GM18870 (cell line): ENCODE measurements at regions not wholly inside any gene's neighbourhood (a gene's known extent, or its start where the extent isn't known, plus 50 kb on each side); places are given as distances from the start of the nearest gene placed in this dataset.
"Not testable (repeated sequence)": the region's sequence is repeated elsewhere in the genome, so short reads cannot be mapped to it uniquely, and the experiment has no call there.

Experiments used
- ATAC-seq: cut with Tn5 transposase; IDR thresholded peaks from one replicate; pipeline ENCODE4 v1.9.1; 2021; ENCODE audit warnings: moderate library complexity; ENCODE audit not compliant: unreplicated experiment

DNA sequence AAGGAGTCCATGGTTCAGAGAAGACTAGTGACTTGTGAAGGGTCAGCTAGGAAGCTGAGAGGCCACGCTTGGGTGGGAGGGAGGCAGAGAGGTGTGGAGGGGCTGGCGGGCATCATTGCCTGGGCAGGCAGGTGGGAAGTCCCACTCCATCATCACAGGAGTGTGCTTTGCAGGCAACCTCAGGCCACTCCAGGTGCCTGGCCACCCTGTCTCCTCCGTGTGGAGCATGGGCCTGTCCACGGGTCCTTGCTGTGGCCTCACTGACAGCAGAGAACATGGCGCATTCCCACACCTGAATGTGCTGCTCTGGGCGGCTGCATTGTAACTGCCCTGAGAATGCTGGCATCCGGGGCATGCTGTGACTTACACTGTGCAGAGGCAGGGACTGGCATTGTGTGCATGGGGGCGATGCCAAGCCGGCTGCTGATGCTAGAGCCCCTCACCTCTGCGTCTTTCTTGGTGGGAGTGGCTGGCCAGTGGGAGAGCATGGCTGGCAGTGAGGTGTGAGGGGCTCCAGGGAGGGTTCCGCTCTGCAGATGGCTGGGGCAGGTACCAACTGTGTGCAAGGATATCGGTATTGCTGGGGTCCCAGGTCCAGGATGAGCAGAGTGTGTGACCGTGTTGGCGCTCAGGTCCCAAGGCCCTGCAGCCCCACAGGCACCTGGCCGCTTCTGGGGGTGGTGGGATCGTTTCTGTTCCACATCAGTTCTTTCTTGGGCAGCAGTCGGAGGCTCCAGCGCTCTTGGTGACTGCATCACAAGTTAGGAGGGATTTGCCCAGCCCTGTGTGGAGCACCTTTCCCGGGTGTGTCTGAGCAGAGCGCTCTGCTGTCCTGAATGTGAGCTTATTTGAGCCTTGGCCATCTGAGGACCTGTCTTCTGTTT lies 94.8 kb downstream of the NPIPB11 start:
- no peak for ATAC-seq

DNA sequence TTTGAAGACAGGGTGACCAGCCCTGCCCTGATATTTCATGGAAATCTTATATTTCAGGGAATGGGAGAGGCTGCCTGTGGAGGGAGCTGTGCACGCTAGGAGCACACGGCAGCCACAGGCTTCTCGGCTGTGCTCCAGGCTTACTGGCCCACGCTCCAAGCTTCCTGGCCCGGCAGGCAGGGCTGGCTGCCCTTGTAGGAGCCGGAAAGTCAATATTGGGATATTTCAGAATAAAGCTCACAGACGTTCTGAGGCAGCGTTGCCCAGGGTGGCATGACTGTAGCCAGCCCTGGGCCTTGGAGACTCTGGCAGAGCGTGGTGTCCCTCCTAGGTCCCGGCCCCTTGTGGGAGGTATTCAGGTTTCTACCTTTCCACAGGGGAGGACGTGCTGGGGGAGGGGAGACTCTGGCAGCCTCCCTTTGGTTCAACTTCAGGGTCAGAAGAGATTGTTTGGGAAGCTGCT lies 95.6 kb downstream of the NPIPB11 start:
- no peak for ATAC-seq

DNA sequence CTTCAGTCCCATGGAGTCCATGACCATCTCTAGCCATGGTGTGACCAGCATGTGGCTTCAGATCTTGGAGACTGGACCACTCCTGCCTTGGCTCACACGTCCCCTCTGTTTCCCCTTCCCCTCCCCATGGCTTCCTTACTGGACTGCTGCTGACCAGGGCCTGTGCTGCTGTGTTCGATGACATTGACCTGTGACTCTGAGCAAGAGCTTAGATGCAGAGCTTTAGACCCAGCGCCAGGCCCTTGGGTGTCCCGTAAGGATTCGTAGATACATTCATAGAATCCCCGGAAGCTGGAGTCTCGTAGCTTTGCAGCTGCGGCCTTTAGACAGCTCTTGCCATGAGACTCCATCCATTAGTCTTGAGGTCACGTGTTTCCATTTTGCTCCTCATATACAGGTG lies 96.3 kb downstream of the NPIPB11 start:
- not testable (repeated sequence) for ATAC-seq

DNA sequence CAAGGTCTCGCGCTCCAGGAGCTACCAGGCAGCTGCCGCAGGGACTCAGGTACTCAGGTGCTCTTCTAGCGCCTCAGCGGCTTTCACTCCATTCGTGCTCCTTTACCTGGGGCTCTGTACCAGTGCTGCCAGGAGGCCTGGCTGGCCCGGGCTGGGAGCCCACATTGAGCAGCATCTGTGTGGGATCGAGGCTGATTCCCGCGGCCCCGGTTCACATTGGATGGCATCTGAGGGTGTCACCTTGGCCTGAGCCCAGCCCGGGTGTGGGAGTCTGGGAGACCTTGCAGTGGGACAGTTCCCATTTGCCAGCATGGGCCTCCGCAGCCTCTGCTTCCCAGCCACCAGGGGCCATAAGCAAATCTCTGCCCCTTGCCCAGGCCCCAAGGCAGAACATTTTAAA lies 96.9 kb downstream of the NPIPB11 start:
- ATAC-seq, result not testable (repeated sequence)

DNA sequence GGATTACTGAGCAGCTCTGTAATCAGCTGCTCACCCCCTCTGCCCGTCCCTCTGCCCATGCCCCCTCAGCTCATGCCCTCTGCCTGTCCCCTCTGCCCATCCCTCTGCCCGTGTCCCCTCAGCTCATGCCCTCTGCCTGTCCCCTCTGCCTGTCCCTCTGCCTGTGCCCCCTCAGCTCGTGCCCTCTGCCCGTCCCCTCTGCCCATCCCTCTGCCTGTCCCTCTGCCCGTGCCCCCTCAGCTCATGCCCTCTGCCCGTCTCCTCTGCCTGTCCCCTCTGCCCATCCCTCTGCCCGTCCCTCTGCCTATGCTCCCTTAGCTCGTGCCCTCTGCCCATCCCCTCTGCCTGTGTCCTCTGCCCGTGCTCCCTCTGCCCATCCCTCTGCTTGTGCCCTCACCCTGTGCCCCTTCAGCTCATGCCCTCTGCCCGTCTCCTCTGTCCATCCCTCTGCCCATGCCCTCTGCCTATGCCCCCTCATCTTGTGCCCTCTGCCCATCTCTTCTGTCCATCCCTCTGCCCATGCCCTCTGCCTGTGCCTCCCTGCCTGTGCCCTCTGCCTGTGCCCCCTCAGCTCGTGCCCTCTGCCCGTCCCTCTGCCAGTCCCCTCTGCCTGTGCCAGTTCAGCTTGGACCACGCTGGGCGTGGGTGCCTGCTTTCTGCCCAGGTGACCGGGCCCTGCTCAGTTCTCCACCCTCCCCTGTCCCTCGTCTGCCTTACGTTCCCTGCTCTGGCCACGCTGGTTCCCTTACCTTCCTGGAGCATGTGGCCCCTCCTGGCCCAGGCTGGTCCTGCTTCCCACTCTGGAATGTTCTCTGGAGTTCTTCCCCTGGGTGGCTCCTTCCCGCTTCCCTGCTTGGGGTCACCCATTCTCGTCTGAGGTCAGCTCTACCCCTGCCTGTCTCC lies 97.6 kb downstream of the NPIPB11 start:
- no peak for ATAC-seq

GRCh38 chr16:29307598-29308507 lies 98.7 kb downstream of the NPIPB11 start:
- no peak for ATAC-seq

- no peak for ATAC-seq
These were observed 99.4 kb downstream of the NPIPB11 start for GRCh38 chr16:29306943-29307597.

DNA sequence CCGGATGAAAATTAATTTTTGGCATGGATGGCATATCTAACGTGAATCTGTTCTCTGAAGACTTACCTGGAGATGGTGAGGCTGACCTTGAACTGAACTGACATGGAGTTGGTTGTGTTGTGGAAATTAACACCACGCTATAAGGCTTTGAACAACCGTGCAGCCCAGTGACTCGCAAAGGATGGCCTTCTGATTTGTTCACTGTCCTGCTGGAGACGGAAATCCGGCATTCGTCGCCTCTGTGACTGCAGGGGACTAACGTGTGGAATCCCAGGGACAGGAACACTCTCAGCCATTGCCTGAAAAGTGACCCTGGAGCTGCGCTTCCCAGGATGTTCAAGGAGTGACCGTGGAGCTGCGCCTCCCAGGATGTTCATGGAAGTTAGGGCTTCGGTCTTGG lies 100.3 kb downstream of the NPIPB11 start:
- no peak for ATAC-seq

GRCh38 chr16:29305018-29305417 lies 101.5 kb downstream of the NPIPB11 start:
- not testable (repeated sequence) for ATAC-seq

GRCh38 chr16:29304251-29304650 lies 102.3 kb downstream of the NPIPB11 start:
- ATAC-seq, result no peak

DNA sequence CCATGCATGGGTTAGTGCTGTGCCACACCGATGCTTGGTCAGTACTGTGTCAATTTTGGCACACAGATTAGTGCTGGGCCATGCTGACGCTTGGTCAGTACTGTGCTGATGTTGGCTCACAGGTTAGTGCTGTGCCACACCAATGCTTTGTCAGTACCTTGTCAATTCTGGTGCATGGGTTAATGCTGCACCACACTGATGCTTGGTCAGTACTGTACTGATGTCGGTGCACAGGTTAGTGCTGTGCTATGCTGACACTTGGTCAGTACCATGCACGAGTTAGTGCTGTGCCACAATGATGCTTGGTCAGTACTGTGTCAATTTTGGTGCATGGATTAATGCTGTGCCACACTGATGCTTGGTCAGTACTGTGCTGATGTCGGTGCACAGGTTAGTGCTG lies 103.0 kb downstream of the NPIPB11 start:
- ATAC-seq, result no peak

GRCh38 chr16:29302976-29303375 lies 103.5 kb downstream of the NPIPB11 start:
- ATAC-seq, result no peak

- not testable (repeated sequence) for ATAC-seq
These were observed 104.1 kb downstream of the NPIPB11 start for GRCh38 chr16:29302433-29302832.

GRCh38 chr16:29301662-29302285 lies 104.7 kb downstream of the NPIPB11 start:
- not testable (repeated sequence) for ATAC-seq

GRCh38 chr16:29300541-29301535 lies 105.7 kb downstream of the NPIPB11 start:
- ATAC-seq, result not testable (repeated sequence)

DNA sequence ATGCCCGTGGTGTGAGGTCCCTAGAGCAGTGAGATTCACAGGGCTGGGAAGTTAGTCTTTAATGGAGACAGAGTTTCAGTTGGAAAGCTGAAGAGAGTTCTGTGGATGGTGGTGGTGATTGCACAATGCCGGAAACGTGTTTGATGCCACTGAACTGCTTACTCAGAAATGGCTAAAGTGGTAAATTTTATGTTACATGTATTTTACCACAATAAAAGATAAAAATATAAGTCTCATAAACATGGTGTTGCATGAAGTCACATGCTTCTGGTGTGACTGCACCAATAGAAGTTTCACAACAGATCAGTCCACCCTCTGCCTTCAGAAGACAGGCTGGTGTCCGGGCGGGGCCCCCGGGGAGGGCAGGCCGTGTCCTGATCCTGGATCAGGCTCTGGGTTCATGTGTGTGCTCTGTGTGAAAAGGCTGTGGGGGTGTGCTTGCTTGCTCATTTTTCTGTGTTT lies 106.5 kb downstream of the NPIPB11 start:
- not testable (repeated sequence) for ATAC-seq

DNA sequence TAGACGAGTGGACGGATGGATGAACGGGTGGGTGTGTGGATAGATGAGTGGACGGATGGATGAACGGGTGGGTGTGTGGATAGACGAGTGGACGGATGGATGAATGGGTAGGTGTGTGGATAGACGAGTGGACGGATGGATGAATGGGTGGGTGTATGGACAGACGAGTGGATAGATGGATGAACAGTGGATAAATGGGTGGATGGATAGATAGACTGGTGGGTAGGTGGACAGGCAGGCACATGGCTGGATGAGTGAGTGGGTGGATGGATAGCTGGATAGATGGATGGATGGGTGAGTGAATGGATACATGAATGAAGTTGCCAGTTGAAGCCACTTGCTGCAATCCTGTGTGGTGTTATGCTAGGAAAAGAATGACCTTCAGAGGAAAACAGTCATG lies 107.5 kb downstream of the NPIPB11 start:
- not testable (repeated sequence) for ATAC-seq

DNA sequence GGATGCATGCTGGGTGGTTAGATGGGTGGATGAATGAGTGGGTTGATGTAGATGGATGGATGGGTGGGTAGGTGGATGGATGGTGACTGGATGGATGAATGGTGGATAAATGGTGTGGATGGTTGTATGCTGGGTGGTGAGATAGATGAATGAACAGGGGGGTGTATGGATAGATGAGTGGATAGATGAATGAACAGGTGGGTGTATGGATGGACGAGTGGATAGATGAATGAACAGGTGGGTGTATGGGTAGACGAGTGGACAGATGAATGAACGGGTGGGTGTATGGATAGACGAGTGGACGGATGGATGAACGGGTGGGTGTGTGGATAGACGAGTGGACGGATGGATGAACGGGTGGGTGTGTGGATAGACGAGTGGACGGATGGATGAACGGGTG lies 108.2 kb downstream of the NPIPB11 start:
- ATAC-seq, result not testable (repeated sequence)
